ENCODE measurements at regions not wholly inside any gene's neighbourhood (a gene's known extent, or its start where the extent isn't known, plus 50 kb on each side); places are given as distances from the start of the nearest gene placed in this dataset.
"Not testable (repeated sequence)": the region's sequence is repeated elsewhere in the genome, so short reads cannot be mapped to it uniquely, and the experiment has no call there.

DNA sequence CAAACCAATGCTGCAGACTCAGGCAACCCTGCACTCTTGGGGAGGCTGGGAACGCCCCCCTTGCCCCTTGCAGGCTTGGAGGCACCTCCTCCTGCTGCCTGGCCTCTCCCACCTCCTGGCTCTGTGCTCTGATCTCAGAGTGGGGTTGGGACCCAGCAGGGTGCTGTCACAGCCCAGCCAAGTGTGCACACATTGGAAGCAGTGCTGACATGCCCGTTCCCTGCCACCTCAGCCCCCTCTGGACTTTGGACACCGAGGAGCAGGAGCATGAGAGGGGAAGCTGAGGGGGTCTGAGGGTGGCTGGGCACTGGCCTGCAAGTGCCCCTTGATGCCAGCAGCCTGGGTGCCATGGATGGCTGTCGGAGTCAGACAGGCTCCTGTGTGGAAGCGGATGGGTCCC, 202.0 kb upstream of the ZNF337 start:
- not testable (repeated sequence) for H2BK120ac ChIP-seq (ENCODE audit: insufficient read depth, low read length, poor library complexity); H2AK5ac ChIP-seq (ENCODE audit: low read length); H4K12ac ChIP-seq (ENCODE audit: low read depth, low read length); H3K36me3 ChIP-seq (ENCODE audit: control insufficient read depth in 1 of 2, insufficient read depth in 2 of 2, low read length in 2 of 2); H3K4me3 ChIP-seq (ENCODE audit: low read depth, low read length); H4K91ac ChIP-seq (ENCODE audit: low read depth, low read length); DNase-seq; H2BK5ac ChIP-seq (ENCODE audit: low read depth, low read length, poor library complexity); H3K18ac ChIP-seq (ENCODE audit: low read length); H3K4me2 ChIP-seq (ENCODE audit: low read length); H2BK12ac ChIP-seq (ENCODE audit: low read length); H4K8ac ChIP-seq (ENCODE audit: low read depth, low read length); H3K79me1 ChIP-seq (ENCODE audit: low read length); H2AFZ ChIP-seq (ENCODE audit: insufficient read depth, low read length, poor library complexity); H3K4ac ChIP-seq (ENCODE audit: low read depth, low read length); H3K79me2 ChIP-seq (ENCODE audit: control insufficient read depth, insufficient read depth, low read length, poor library complexity); H3K27ac ChIP-seq (ENCODE audit: low read depth, low read length); H3K23ac ChIP-seq (ENCODE audit: low read length); H3K27me3 ChIP-seq (ENCODE audit: insufficient read depth, low read length); H3K14ac ChIP-seq (ENCODE audit: low read length); H3K9me3 ChIP-seq (ENCODE audit: insufficient read depth, low read depth, low read length); H3K4me1 ChIP-seq (ENCODE audit: control insufficient read depth in 1 of 2, insufficient read depth in 2 of 2, low read length in 2 of 2); H3K9ac ChIP-seq (ENCODE audit: low read length)
- no CpG with 5 or more reads among the region's 5 CpGs for WGBS (ENCODE audit: extremely low coverage, insufficient coverage, insufficient read length)

DNA sequence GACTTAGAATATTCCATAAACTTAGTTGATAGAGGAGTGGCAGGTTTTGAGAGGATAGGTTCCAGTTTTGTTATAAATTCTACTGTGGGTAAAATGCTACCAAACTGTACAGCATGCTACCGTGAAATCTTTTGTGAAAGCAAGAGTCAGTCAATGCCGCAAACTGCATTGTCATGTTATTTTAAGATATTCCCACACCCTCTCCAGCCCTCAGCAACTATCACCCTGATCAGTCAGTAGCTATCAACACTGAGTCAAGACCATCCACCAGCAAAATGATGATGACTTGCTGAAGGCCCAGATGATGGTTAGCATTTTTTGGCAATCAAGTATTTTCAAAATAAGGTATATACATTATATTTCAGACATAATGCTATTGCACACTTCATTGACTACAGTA, 182.4 kb upstream of the ZNF337 start:
- not testable (repeated sequence) for H2AK5ac ChIP-seq (ENCODE audit: low read length); H3K4me2 ChIP-seq (ENCODE audit: low read length); H3K27ac ChIP-seq (ENCODE audit: low read depth, low read length); H3K18ac ChIP-seq (ENCODE audit: low read length); H2AFZ ChIP-seq (ENCODE audit: insufficient read depth, low read length, poor library complexity); H3K4me3 ChIP-seq (ENCODE audit: low read depth, low read length); H4K91ac ChIP-seq (ENCODE audit: low read depth, low read length); H3K79me1 ChIP-seq (ENCODE audit: low read length); H3K23ac ChIP-seq (ENCODE audit: low read length); H2BK120ac ChIP-seq (ENCODE audit: insufficient read depth, low read length, poor library complexity); H3K27me3 ChIP-seq (ENCODE audit: insufficient read depth, low read length); H4K12ac ChIP-seq (ENCODE audit: low read depth, low read length); H3K36me3 ChIP-seq (ENCODE audit: control insufficient read depth in 1 of 2, insufficient read depth in 2 of 2, low read length in 2 of 2); H3K4me1 ChIP-seq (ENCODE audit: control insufficient read depth in 1 of 2, insufficient read depth in 2 of 2, low read length in 2 of 2); H3K9me3 ChIP-seq (ENCODE audit: insufficient read depth, low read depth, low read length); H3K14ac ChIP-seq (ENCODE audit: low read length); H2BK5ac ChIP-seq (ENCODE audit: low read depth, low read length, poor library complexity); H3K4ac ChIP-seq (ENCODE audit: low read depth, low read length); H3K9ac ChIP-seq (ENCODE audit: low read length); H2BK12ac ChIP-seq (ENCODE audit: low read length); H4K8ac ChIP-seq (ENCODE audit: low read depth, low read length); DNase-seq; H3K79me2 ChIP-seq (ENCODE audit: control insufficient read depth, insufficient read depth, low read length, poor library complexity)
- WGBS (ENCODE audit: extremely low coverage, insufficient coverage, insufficient read length): no CpG with 5 or more reads among the region's 2 CpGs

DNA sequence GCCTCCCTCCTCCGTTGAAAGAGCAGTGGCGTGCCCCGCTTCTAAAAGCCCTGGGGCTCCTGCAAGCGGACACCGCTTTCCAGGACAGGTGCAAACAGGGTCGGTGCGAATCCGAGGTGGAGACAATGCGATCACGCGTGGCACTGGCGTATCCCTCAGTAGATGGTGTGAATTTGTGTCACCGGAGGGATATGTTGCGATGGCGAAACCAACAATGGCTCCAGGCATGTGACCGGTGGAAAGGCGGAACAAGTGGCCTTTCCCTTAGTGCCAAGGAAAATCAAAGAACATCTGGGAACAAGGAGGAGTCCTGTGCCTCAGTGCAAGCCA, 172.0 kb upstream of the ZNF337 start:
- not testable (repeated sequence) for H4K12ac ChIP-seq (ENCODE audit: low read depth, low read length); H3K36me3 ChIP-seq (ENCODE audit: control insufficient read depth in 1 of 2, insufficient read depth in 2 of 2, low read length in 2 of 2); H4K8ac ChIP-seq (ENCODE audit: low read depth, low read length); H4K91ac ChIP-seq (ENCODE audit: low read depth, low read length); H3K18ac ChIP-seq (ENCODE audit: low read length); H3K4me2 ChIP-seq (ENCODE audit: low read length); H3K4me3 ChIP-seq (ENCODE audit: low read depth, low read length); H3K79me1 ChIP-seq (ENCODE audit: low read length); H2BK12ac ChIP-seq (ENCODE audit: low read length); H3K4ac ChIP-seq (ENCODE audit: low read depth, low read length); H3K27me3 ChIP-seq (ENCODE audit: insufficient read depth, low read length); H2BK5ac ChIP-seq (ENCODE audit: low read depth, low read length, poor library complexity); H2BK120ac ChIP-seq (ENCODE audit: insufficient read depth, low read length, poor library complexity); H3K9ac ChIP-seq (ENCODE audit: low read length); DNase-seq; H3K27ac ChIP-seq (ENCODE audit: low read depth, low read length); H2AFZ ChIP-seq (ENCODE audit: insufficient read depth, low read length, poor library complexity); H3K4me1 ChIP-seq (ENCODE audit: control insufficient read depth in 1 of 2, insufficient read depth in 2 of 2, low read length in 2 of 2); H3K9me3 ChIP-seq (ENCODE audit: insufficient read depth, low read depth, low read length); H2AK5ac ChIP-seq (ENCODE audit: low read length); H3K79me2 ChIP-seq (ENCODE audit: control insufficient read depth, insufficient read depth, low read length, poor library complexity); H3K14ac ChIP-seq (ENCODE audit: low read length); H3K23ac ChIP-seq (ENCODE audit: low read length)
- no CpG with 5 or more reads among the region's 17 CpGs for WGBS (ENCODE audit: extremely low coverage, insufficient coverage, insufficient read length)

GRCh38 chr20:25867776-25868649, 171.4 kb upstream of the ZNF337 start:
- Histone ChIP-seq H2BK5ac (ENCODE audit: low read depth, low read length, poor library complexity) (no peak overlapping the region), H4K12ac (ENCODE audit: low read depth, low read length) (no peak overlapping the region), H3K79me1 (ENCODE audit: low read length) (no peaks in the 10 kb centered on the region), H3K23ac (ENCODE audit: low read length) (no peak overlapping the region), H3K4ac (ENCODE audit: low read depth, low read length) (no peak overlapping the region), H2BK12ac (ENCODE audit: low read length) (no peak overlapping the region), H3K4me1 (ENCODE audit: control insufficient read depth in 1 of 2, insufficient read depth in 2 of 2, low read length in 2 of 2) (peaks cover under 1 to 4% of the 10 kb centered on the region in 2 experiments), H3K18ac (ENCODE audit: low read length) (no peak overlapping the region), H3K4me3 (ENCODE audit: low read depth, low read length) (peak overlapping the region; percentile 52), H3K79me2 (ENCODE audit: control insufficient read depth, insufficient read depth, low read length, poor library complexity) (no peaks in the 10 kb centered on the region), H3K4me2 (ENCODE audit: low read length) (peak overlapping the region; percentile 55), H3K27ac (ENCODE audit: low read depth, low read length) (no peak overlapping the region), H3K9me3 (ENCODE audit: insufficient read depth, low read depth, low read length) (peaks cover 9% of the 10 kb centered on the region), H2AFZ (ENCODE audit: insufficient read depth, low read length, poor library complexity) (no peak overlapping the region), H3K14ac (ENCODE audit: low read length) (no peak overlapping the region), H2AK5ac (ENCODE audit: low read length) (no peak overlapping the region), H3K27me3 (ENCODE audit: insufficient read depth, low read length) (no peaks in the 10 kb centered on the region), H4K8ac (ENCODE audit: low read depth, low read length) (no peak overlapping the region), H3K36me3 (ENCODE audit: control insufficient read depth in 1 of 2, insufficient read depth in 2 of 2, low read length in 2 of 2) (no peaks in the 10 kb centered on the region), H4K91ac (ENCODE audit: low read depth, low read length) (no peak overlapping the region), H2BK120ac (ENCODE audit: insufficient read depth, low read length, poor library complexity) (no peak overlapping the region), H3K9ac (ENCODE audit: low read length) (no peak overlapping the region)
- DNase-seq: peak; percentile 39 to 40
- no CpG with 5 or more reads among the region's 46 CpGs for WGBS (ENCODE audit: extremely low coverage, insufficient coverage, insufficient read length)
